GM13977 (cell line): ENCODE measurements at regions not wholly inside any gene's neighbourhood (a gene's known extent, or its start where the extent isn't known, plus 50 kb on each side); places are given as distances from the start of the nearest gene placed in this dataset.
"Not testable (repeated sequence)": the region's sequence is repeated elsewhere in the genome, so short reads cannot be mapped to it uniquely, and the experiment has no call there.

Experiments
- DNase-seq: peaks from one replicate; pipeline ENCODE4 v3.0.0; 2012; ENCODE audit warnings: low spot score
- in situ Hi-C: fragments of 300-500 bp; cut with MboI; formaldehyde crosslinking; loops from one replicate; pipeline ENCODE4 v1.12.0; 2022; ENCODE audit warnings: low sequenced_read_pairs, low pct_unique_long_range_greater_than_20kb, mixed read lengths, inconsistent platforms; ENCODE audit not compliant: unreplicated experiment
- TF ChIP-seq, protein P1 (sequence below): IDR thresholded peaks from 2 replicates; pipeline ENCODE4 v1.5.1; 2012; ENCODE audit warnings: mild to moderate bottlenecking, control low read depth; ENCODE audit not compliant: insufficient read depth; ENCODE audit errors: extremely low read depth, missing control alignments

- TF ChIP-seq, protein P1, sequence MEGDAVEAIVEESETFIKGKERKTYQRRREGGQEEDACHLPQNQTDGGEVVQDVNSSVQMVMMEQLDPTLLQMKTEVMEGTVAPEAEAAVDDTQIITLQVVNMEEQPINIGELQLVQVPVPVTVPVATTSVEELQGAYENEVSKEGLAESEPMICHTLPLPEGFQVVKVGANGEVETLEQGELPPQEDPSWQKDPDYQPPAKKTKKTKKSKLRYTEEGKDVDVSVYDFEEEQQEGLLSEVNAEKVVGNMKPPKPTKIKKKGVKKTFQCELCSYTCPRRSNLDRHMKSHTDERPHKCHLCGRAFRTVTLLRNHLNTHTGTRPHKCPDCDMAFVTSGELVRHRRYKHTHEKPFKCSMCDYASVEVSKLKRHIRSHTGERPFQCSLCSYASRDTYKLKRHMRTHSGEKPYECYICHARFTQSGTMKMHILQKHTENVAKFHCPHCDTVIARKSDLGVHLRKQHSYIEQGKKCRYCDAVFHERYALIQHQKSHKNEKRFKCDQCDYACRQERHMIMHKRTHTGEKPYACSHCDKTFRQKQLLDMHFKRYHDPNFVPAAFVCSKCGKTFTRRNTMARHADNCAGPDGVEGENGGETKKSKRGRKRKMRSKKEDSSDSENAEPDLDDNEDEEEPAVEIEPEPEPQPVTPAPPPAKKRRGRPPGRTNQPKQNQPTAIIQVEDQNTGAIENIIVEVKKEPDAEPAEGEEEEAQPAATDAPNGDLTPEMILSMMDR = no peak
- no peak for DNase-seq
- in situ Hi-C loops = no loop called here
Observed at GRCh38 chr7:69527706-69528105, 70.6 kb upstream of the AUTS2 start.

- in situ Hi-C loops = no loop called here
- TF ChIP-seq, protein P1 = no peak
- no peak for DNase-seq
Observed at GRCh38 chr7:69531050-69531449, 67.2 kb upstream of the AUTS2 start.

- no peak for DNase-seq
- in situ Hi-C loops = no loop called here
- TF ChIP-seq, protein P1 = no peak
Observed at GRCh38 chr7:69534461-69535041, 63.7 kb upstream of the AUTS2 start.

GRCh38 chr7:69537691-69538090 lies 60.6 kb upstream of the AUTS2 start:
- TF ChIP-seq, protein P1 = no peak
- no peak for DNase-seq
- in situ Hi-C loops = no loop called here

GRCh38 chr7:69539531-69539930 lies 58.7 kb upstream of the AUTS2 start:
- no peak for DNase-seq
- TF ChIP-seq, protein P1 = no peak
- in situ Hi-C loops = no loop called here

- DNase-seq = no peak
Observed at GRCh38 chr7:69540287-69540686, 58.0 kb upstream of the AUTS2 start.

DNA sequence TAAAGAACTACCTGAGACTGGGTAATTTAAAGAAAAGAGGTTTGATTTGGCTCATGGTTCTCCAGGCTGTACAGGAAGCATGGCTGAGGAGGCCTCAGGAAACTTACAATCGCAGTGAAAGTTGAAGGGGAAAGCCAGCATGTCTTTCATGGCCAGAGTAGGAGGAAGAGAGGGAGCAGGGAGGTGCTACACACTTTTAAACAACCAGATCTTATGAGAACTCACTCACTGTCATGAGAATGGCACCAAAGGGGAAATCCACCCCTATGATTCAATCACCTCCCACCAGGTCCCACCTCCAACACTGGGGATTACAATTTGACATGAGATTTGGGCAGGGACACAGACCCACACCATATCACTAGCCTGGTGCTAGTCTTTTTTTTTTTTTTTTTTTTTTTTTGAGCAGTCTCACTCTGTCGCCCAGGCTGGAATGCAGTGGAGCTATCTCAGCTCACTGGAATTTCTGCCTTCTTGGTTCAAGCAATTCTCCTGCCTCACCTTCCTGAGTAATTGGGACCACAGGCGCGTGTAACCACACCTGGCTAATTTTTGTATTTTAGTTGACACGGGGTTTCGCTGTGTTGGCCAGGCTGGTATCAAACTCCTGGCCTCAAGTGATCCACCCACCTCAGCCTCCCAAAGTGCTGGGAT lies 56.4 kb upstream of the AUTS2 start:
- in situ Hi-C loops, DNase-seq: not testable (repeated sequence)

More at GRCh38 chr7:69540287-69540686, 58.0 kb upstream of the AUTS2 start:
- in situ Hi-C loops = no loop called here
- TF ChIP-seq, protein P1 = no peak
